ENCODE measurements at regions not wholly inside any gene's neighbourhood (a gene's known extent, or its start where the extent isn't known, plus 50 kb on each side); places are given as distances from the start of the nearest gene placed in this dataset.

DNA sequence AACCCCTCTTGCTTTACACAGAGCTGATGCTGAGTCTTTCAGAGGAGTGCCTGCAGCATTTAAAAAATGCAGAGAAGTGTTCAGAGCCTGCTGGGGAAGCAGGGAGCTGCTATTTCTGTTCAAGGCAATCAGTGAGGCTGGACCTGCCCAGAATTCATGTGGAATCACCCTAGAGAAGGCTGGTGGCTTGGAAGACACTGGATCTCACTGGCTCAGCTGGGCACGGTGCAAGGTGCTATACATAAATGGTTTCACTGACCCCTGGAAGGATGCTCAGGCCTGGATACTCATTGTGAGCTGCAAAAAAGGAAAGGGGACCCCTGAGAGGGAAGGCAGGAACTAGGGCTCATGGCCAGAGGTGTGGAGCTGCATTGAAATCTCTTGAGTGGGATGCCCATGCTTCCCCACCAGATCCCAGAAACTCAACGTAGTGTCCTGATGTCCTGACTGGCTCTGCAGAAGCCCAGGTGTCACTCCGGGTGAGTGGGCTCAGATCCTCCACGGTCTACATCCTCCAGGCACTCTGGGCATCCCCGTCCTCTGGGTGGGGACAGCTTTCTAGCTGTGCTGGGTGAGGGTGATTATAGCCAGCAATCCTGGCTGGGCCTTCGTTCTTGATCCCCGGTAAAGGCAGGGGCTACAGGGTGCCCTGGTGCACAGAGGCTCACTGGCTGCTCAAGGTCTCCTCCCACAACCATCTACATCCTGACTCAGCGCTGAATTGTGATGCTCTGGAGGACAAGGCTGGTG, 77.2 kb upstream of the TNS3 start:
- TF ChIP-seq, protein P1, sequence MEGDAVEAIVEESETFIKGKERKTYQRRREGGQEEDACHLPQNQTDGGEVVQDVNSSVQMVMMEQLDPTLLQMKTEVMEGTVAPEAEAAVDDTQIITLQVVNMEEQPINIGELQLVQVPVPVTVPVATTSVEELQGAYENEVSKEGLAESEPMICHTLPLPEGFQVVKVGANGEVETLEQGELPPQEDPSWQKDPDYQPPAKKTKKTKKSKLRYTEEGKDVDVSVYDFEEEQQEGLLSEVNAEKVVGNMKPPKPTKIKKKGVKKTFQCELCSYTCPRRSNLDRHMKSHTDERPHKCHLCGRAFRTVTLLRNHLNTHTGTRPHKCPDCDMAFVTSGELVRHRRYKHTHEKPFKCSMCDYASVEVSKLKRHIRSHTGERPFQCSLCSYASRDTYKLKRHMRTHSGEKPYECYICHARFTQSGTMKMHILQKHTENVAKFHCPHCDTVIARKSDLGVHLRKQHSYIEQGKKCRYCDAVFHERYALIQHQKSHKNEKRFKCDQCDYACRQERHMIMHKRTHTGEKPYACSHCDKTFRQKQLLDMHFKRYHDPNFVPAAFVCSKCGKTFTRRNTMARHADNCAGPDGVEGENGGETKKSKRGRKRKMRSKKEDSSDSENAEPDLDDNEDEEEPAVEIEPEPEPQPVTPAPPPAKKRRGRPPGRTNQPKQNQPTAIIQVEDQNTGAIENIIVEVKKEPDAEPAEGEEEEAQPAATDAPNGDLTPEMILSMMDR (IDR thresholded peaks at IDR 0.05; ENCODE audit: borderline replicate concordance, insufficient read depth, low read depth, low read length) = no peak
- H3K4me3 ChIP-seq (ENCODE audit: low read depth, low read length) = no peak overlapping the region

DNA sequence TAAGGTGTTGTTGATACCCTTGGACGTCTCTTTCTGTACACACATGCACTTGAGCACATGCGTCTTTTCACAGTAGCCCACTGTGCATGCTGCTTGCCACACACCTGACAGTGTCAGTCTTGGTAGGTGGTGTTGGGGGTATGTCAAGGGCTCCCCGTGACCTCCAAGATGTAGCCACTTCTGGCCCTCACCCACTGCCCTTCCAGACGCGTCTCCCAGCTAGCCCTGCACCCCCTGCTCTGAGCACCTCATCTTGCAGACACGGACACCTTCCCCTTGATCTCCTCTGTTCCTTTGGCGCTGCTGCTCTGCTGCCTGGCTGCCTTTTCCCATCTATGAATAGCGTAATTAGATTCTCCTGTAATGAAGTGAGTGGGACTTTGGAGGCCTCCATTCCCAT, 75.2 kb upstream of the TNS3 start:
- no peak overlapping the region for H3K4me3 ChIP-seq (ENCODE audit: low read depth, low read length)
- TF ChIP-seq, protein P1 (IDR thresholded peaks at IDR 0.05; ENCODE audit: borderline replicate concordance, insufficient read depth, low read depth, low read length) = no peak

GRCh38 chr7:47654672-47655298, 72.9 kb upstream of the TNS3 start:
- no peak overlapping the region for H3K4me3 ChIP-seq (ENCODE audit: low read depth, low read length)
- TF ChIP-seq, protein P1 (IDR thresholded peaks at IDR 0.05; ENCODE audit: borderline replicate concordance, insufficient read depth, low read depth, low read length) = no peak

GRCh38 chr7:47653550-47654411, 71.9 kb upstream of the TNS3 start:
- TF ChIP-seq, protein P1 (IDR thresholded peaks at IDR 0.05; ENCODE audit: borderline replicate concordance, insufficient read depth, low read depth, low read length) = no peak
- H3K4me3 ChIP-seq (ENCODE audit: low read depth, low read length) = no peak overlapping the region

GRCh38 chr7:47652591-47652990, 70.7 kb upstream of the TNS3 start:
- TF ChIP-seq, protein P1 (IDR thresholded peaks at IDR 0.05; ENCODE audit: borderline replicate concordance, insufficient read depth, low read depth, low read length) = no peak
- H3K4me3 ChIP-seq (ENCODE audit: low read depth, low read length) = no peak overlapping the region

DNA sequence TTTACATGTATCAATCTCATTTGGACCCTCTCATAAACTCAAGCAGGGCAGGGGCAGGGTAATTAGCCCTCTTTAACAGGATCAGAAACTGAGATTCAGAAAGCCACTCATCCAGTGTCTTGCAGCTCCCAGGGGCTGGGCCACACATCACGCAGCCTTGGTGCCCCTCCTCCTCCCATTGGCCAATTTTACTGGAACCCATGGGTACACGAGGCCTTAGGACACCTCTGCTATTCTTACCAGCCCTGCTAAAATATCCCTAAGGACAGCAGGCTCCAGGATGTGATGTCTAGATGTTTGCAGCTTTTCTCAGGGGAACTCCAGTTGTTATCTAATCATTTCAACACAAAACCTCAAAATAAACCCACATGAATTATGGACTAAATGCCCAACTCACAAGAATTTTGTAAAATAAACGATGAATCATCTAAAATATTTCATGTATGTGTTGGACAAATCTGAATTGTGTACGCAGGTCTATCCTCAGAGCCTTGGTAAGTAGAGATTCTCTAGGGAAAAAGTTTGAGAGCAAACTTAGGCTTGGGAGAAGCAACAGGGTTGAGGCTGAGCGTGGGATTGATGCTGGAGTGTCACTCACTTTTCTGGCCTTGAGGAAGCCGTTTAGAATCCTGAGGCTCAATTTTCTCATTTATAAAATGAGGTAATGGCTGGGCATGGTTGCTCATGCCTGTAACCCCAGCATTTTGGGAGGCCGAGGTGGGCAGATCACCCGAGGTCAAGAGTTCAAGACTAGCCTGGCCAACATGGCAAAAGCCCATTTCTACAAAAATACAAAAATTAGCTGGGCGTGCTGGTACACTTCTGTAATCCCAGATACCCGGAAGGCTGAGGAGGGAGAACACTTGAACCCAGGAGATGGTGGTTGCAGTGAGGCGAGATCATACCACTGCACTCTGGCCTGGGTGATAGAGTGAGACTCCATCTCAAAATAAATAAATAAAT, 69.7 kb upstream of the TNS3 start:
- TF ChIP-seq, protein P1 (IDR thresholded peaks at IDR 0.05; ENCODE audit: borderline replicate concordance, insufficient read depth, low read depth, low read length) = no peak
- H3K4me3 ChIP-seq (ENCODE audit: low read depth, low read length) = no peak overlapping the region

Data from GM12875 (cell line).